ENCODE measurements at regions not wholly inside any gene's neighbourhood (a gene's known extent, or its start where the extent isn't known, plus 50 kb on each side); places are given as distances from the start of the nearest gene placed in this dataset.

- no peak overlapping the region for H3K4me3 ChIP-seq (ENCODE audit: low read depth, low read length)
- no peak overlapping the region for H3K27ac ChIP-seq (ENCODE audit: extremely low read depth, low read depth, low read length)
- ChIA-PET CTCF (no interaction called here), POLR2A (no interaction called here)
- H3K4me1 ChIP-seq (ENCODE audit: control insufficient read depth, insufficient read depth, low read length) = no peaks in the 10 kb centered on the region; the same call in 1 of the 2 replicates
- no peak for TF ChIP-seq KLF7 (tag by site-specific recombination; IDR thresholded peaks at IDR 0.05; ENCODE audit: borderline replicate concordance)
- no peak for TF ChIP-seq ZNF10 (tag by site-specific recombination; IDR thresholded peaks at IDR 0.05)
- TF ChIP-seq EGR2 (tag by site-specific recombination; IDR thresholded peaks at IDR 0.05; ENCODE audit: low read depth) = no peak
- no peak for TF ChIP-seq SP3 (tag by site-specific recombination; IDR thresholded peaks at IDR 0.05)
- no peak for TF ChIP-seq ZNF610 (tag by site-specific recombination; IDR thresholded peaks at IDR 0.05; ENCODE audit: borderline replicate concordance)
- TF ChIP-seq ZNF830 (tag by site-specific recombination; IDR thresholded peaks at IDR 0.05; ENCODE audit: low read depth) = no peak
- TF ChIP-seq ZNF366 (tag by site-specific recombination; conservative IDR thresholded peaks at IDR 0.05) = no peak
- TF ChIP-seq GLI4 (tag by site-specific recombination; IDR thresholded peaks at IDR 0.05) = no peak
- no peak for TF ChIP-seq ZNF221 (tag by site-specific recombination; IDR thresholded peaks at IDR 0.05; ENCODE audit: borderline replicate concordance)
- no peak for TF ChIP-seq ZIC2 (tag by site-specific recombination; IDR thresholded peaks at IDR 0.05)
- no peak for TF ChIP-seq ZNF843 (tag by site-specific recombination; IDR thresholded peaks at IDR 0.05)
- no peak for TF ChIP-seq ZNF660 (tag by site-specific recombination; IDR thresholded peaks at IDR 0.05)
- TF ChIP-seq ZBTB20 (tag by site-specific recombination; IDR thresholded peaks at IDR 0.05) = no peak
- TF ChIP-seq ELK4 (IDR thresholded peaks at IDR 0.05; ENCODE audit: borderline replicate concordance, low read depth, low read length) = no peak
- no peak for TF ChIP-seq ZNF777 (tag by site-specific recombination; IDR thresholded peaks at IDR 0.05; ENCODE audit: borderline replicate concordance)
- H3K9me3 ChIP-seq (ENCODE audit: control insufficient read depth, insufficient read depth, low read depth, low read length) = no peaks in the 10 kb centered on the region
- no peaks in the 10 kb centered on the region for H3K36me3 ChIP-seq (ENCODE audit: control insufficient read depth in 2 of 2, insufficient read depth in 1 of 2, low read length in 2 of 2)
Observed at GRCh38 chr20:6887966-6888365, 120.5 kb downstream of the BMP2 start.

- POLR2A ChIA-PET = no interaction called here
- Histone ChIP-seq H3K9me3 (ENCODE audit: control insufficient read depth, insufficient read depth, low read depth, low read length) (no peaks in the 10 kb centered on the region), H3K36me3 (ENCODE audit: control insufficient read depth in 2 of 2, insufficient read depth in 1 of 2, low read length in 2 of 2) (no peaks in the 10 kb centered on the region), H3K27ac (ENCODE audit: extremely low read depth, low read depth, low read length) (no peak overlapping the region), H3K4me1 (ENCODE audit: control insufficient read depth, insufficient read depth, low read length) (no peaks in the 10 kb centered on the region), H3K4me3 (ENCODE audit: low read depth, low read length) (no peak overlapping the region)
- TF ChIP-seq ZNF654 (tag by site-specific recombination; IDR thresholded peaks at IDR 0.05; ENCODE audit: low read depth) (no peak), ZBTB10 (tag by site-specific recombination; IDR thresholded peaks at IDR 0.05) (no peak), PRDM2 (tag by site-specific recombination; IDR thresholded peaks at IDR 0.05; ENCODE audit: borderline replicate concordance) (no peak)
- CTCF ChIA-PET = interaction anchor here (0.7 kb wide), 1 partner anchor 50 kb away, joined by 3 read pairs; no protein-coding TSS in a partner anchor
Observed at GRCh38 chr20:6888736-6889395, 121.4 kb downstream of the BMP2 start.
